ENCODE measurements at regions not wholly inside any gene's neighbourhood (a gene's known extent, or its start where the extent isn't known, plus 50 kb on each side); places are given as distances from the start of the nearest gene placed in this dataset.
"Not testable (repeated sequence)": the region's sequence is repeated elsewhere in the genome, so short reads cannot be mapped to it uniquely, and the experiment has no call there.

GRCh38 chr2:228507231-228507824, 325.8 kb upstream of the SPHKAP start:
- DNase-seq: no peak

- no peak for DNase-seq
These were observed 322.2 kb upstream of the SPHKAP start for GRCh38 chr2:228503731-228504130.

- DNase-seq: no peak
These were observed 312.4 kb upstream of the SPHKAP start for GRCh38 chr2:228493852-228494251.

DNA sequence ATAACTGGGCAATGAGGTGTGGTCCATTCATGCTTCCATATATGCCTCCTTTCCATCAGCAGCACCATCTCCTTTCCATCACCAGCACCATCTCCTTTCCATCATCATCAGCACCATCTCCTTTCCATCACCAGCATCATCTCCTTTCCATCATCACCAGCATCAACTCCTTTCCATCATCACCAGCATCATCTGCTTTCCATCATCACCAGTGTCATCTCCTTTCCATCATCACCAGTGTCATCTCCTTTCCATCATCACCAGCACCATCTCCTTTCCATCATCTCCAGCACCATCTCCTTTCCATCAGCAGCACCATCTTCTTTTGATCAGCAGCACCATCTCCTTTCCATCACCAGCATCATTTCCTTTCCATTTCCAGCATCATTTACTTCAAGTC, 297.5 kb upstream of the SPHKAP start:
- DNase-seq: no peak

DNA sequence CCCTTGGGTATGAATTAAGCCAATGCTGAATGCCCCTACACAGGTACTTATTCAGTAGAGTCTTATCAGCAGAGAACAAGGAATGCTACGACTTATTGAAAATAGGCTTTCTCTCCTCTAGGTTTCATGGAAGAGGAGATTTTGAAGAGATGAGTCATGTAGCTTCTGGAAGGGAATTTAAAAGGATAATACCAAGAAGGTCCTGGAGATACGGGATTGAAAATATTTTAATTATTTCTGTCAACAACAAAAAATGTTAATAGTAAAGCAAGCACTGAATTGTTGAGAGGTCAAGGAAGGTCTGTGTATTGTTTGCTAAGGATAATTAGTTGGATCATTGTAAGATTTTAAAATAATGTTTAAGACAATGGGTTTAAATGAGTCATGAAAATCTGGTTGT, 293.0 kb upstream of the SPHKAP start:
- no peak for DNase-seq

DNA sequence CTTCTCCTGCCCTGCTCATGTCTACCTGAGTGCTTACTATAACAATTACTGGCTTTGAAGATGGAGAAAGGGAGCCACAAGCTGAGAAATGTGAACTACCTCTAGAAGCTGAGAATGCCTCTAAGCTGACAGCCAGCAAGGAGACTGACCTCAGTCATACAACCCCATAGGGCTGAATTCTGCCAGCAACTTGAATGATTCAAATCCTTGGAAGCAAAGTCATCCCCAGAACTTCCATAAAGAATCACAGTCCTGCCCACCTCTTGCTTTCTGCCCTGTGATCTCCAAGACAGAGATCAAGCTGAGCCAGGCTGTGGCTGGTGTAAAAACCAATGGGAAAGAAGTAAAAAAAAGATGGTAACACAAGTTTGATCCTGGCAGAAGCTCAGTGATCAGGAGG, 288.2 kb upstream of the SPHKAP start:
- DNase-seq: no peak

DNA sequence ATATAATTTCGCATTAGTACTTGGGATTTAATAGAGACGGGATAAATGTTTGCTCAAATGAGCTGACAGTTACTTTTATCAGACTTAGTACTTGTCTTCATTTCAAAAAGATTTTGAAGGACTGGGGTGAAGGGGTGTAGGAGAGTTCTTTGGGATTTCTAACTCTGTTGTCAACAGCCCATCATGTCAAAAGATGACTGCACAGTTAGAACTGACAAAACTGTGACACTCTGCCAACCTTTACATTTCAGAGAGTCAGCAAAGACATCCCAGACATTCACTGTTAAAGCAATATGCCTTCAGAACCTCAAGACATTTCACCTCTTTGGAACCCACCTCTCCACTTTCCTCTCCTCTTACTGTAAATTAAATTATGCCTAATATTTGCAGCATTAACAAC, 285.4 kb upstream of the SPHKAP start:
- DNase-seq: no peak

GRCh38 chr2:228465408-228465807, 283.9 kb upstream of the SPHKAP start:
- no peak for DNase-seq

DNA sequence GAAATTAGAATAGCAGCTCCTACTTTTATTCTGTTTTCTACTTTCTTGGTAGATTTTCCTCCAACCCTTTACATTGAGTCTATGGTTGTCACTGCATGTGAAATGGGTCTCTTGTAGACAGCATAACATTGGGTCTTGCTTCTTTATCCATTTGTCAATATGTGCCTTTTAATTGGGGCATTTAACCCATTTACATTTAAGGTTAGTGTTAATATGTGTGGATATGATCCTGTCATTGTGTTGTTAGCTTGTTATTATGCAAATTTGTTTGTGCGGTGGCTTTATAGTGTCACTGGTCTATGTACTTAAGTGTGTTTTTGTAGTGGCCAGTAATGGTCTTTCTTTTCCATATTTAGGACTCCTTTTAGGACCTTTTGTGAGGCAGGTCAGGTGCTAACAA, 276.9 kb upstream of the SPHKAP start:
- no peak for DNase-seq

- DNase-seq: no peak
These were observed 265.9 kb upstream of the SPHKAP start for GRCh38 chr2:228447266-228447915.

DNA sequence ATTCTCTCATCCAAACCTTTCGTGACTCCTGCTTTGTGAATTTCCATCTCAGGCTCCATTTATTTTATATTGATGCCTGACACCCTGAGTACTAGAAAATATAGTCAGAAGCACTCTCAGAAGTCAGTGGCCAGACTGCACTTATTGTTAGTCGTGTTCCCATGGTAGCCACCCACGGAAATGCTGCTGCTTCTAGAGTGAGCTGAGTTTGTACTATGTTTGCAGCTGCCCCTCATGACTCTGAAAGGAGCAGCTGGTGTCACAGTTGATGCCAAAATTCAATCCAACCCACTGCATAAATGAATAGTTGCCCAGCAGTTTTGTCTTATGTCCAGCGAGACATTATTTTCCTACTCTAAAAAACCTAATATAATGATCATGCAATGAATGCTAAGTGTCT, 265.2 kb upstream of the SPHKAP start:
- no peak for DNase-seq

DNA sequence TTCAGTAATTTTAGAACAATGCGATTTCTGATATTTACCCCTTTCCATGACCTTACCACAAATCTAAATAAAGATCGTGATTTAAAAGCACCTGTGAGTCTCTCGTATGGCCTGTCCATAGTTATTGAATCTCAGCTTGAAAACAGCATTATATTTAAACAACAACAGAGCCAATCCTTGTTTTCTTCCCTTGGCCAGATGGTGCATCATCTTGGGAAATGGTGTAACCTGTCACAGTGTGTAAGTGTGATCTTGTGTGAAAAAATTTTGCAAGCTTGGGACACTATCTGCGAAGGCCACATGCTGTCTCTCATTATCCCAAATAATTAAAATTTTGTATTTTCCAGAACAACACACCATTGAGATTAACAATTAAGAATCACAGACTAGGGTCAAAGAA, 262.7 kb upstream of the SPHKAP start:
- no peak for DNase-seq

- DNase-seq: no peak
These were observed 252.2 kb upstream of the SPHKAP start for GRCh38 chr2:228433721-228434120.

GRCh38 chr2:228432116-228432515, 250.6 kb upstream of the SPHKAP start:
- DNase-seq: no peak

DNA sequence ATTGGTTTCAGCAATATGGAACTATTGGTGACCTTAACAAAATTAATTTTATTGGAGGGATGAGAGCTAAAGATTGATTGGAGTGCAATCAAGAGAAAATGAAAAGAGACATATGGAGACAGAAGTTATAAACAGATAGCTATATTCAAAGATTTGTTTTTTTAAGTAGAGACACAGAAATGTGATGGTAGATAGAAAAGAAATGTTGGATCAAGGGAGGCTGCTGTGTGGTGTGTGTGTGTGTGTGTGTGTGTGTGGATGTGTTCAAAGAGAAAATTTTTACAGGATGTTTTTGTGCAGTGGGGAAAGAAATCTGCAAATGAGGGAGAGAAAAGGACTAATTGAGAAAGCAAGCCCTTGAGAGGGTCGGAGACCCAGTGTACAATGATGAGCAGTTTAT, 249.5 kb upstream of the SPHKAP start:
- DNase-seq: no peak

DNA sequence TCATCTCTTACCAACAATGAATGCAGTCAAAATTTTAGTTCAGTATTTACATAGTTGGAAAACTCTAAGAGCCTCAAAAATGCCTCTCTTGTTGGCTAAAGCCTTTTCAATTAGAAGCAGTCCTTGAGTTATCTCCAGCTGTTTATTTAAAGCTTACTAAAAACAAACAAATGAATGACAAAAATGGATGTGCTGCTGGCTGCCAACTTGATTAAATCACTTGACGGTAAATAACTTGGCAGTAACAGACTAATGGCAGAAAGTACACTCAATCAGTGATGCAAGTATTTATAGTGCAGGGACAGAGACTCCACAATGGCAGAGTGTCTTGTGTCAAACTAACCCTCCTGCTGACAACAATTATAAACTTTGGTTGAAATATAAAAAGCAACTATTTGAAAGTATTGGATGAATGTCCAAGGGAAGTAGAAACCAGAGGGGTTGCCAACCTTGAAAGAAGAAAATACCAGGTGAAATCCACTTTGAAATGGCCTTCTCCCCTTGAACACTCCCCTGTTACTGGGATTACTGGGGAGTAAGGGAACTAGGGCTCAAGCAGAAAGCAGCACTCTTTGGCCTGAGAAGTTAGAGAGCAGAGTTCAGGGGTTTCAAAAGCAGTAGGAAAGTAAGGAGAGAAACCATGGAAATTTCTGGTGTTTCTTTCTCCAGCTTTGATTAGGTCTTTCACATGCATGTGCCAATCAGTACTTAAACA, 245.2 kb upstream of the SPHKAP start:
- no peak for DNase-seq

DNA sequence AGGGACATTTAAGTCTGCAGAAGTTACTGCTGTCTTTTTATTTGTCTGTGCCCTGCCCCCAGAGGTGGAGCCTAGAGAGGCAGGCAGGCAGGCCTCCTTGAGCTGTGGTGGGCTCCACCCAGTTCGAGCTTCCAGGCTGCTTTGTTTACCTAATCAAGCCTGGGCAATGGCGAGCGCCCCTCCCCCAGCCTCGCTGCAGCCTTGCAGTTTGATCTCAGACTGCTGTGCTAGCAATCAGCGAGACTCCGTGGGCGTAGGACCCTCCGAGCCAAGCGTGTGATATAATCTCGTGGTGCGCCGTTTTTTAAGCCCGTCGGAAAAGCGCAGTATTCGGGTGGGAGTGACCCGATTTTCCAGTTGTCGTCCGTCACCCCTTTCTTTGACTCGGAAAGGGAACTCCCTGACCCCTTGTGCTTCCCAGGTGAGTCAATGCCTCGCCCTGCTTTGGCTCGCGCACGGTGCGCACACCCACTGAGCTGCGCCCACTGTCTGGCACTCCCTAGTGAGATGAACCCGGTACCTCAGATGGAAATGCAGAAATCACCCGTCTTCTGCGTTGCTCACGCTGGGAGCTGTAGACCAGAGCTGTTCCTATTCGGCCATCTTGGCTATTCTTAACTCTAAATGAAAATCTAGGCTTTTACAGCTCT, 244.0 kb upstream of the SPHKAP start:
- DNase-seq: not testable (repeated sequence)

DNA sequence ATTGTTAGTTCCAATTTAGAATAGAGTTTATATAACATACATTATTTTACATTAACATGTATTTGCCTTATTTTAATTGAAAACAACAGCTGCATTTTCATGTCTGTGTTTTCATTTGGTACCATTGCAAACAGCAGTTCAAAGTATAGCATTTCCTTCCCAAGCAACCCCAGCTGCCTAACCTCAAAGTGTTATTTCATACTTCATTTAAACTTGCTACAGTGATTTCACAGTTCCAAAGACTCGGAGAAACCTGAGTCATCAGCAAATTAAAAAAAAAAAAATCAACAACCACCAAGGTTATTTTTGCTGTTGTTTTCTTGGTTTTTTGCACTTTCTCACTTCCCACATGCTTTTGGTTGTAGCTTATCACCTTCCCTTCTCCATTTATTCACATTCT, 236.5 kb upstream of the SPHKAP start:
- no peak for DNase-seq

DNA sequence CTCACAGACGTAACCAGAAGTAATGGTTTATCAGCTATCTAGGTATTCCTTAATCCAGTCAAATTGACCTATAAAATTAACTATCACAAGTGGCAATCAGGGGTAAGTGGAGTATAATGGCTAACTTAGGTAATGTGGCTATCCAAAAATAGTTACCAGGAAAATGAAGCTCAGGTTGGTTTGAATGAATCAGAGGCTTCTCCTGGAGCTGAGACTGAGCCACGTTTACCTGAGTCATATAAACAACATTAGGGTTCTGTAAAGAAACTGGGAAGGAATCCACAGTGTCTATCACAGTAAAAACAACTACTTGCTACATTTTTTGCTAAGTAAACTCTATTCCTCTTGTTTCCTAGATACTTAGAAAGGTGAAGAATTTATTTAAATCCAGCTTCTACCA, 236.0 kb upstream of the SPHKAP start:
- DNase-seq: no peak

GRCh38 chr2:228410061-228410460, 228.6 kb upstream of the SPHKAP start:
- no peak for DNase-seq

DNA sequence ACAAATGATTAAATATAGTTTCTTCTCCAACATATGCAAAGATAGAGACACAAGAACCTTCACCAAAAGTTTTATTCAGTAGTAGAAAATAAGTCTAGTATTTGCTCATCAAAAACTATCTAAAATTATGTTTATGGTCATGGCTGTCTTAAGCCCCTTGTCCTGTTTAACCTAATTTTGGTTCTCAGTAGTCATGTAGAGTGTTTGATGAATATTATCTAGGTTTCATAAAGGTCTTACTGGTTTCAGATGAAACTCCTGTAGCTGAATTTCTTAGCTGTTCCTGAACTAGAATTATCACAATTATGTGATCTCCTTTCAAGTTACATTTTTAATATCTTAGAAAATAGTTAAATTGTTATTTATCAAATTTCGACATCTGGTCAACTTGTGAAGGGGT, 228.0 kb upstream of the SPHKAP start:
- no peak for DNase-seq

DNA sequence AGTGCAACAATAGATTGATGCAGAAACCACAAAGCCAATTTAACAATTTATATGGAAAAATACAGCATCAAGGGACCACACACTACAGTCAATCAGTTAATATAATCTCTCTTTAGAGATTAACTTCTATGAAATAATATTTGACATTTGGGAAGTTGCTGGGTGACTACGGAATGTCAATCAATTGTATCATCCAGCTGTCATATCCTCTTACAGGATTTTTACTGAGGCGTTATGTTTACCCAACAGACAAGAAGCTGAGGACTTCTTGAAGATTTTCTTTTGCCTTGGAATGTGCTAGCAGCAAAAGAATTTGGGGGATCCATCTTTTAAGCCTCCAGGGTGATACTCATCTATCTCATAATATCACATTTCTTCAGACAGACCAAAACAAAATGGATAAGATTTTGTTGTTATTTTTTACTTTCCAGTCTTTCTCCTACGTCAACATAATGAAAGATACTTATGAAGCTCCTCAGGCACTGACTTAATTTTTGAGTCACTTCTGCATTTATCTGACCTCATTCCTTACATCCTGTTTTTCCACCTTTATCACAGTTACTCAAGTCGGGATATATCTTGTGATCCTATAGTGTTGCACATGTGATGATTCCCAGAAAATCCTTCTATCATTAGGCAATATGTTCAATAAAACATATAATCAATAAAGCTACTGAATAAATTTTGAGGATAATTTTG, 227.2 kb upstream of the SPHKAP start:
- DNase-seq: no peak

DNA sequence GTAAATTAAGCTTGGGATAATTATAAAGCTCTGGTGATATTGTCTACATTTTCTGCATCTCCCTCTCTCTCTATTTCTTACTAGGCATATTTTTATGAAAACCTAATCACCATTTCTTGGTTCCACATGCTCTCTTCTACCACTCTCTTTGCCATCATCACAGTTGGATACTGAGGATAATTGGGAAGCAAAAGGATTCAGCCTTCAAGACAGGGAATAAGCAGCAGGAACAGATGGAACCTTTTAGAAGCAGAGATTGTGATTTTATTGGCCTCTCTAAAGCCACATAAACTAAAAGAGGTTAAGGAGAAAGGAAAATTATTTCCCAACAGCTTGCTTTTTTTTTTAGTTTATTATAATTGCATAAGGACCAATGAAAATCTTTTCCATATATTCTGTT, 226.3 kb upstream of the SPHKAP start:
- DNase-seq: no peak

Data from suppressor macrophage treated with lipopolysaccharide for 4 hours (primary cell).